H1 (cell line): ENCODE measurements at regions not wholly inside any gene's neighbourhood (a gene's known extent, or its start where the extent isn't known, plus 50 kb on each side); places are given as distances from the start of the nearest gene placed in this dataset.

Source experiments
- CTCF ChIA-PET: fragments of 300-600 bp; sonication (Branson Sonifier 250); formaldehyde crosslinking; loops from one replicate; lab custom pipeline; 2021; ENCODE audit not compliant: partially characterized antibody; lab: Charles Lee
- POLR2A ChIA-PET: fragments of 300-600 bp; sonication (Branson Sonifier 250); formaldehyde crosslinking; loops from one replicate; lab custom pipeline; 2021; ENCODE audit warnings: inconsistent platforms; ENCODE audit not compliant: partially characterized antibody; lab: Charles Lee
- DNase-seq, 2 experiments: peaks; one replicate each; pipeline versions ENCODE4 v3.0.0 to v3.0.0-alpha.2; 2010 to 2022; ENCODE audit warnings: low spot score in 2 of 2, low read depth in 1 of 2, mixed read lengths in 1 of 2
- FAIRE-seq: peaks from 2 replicates; lab custom pipeline; 2011; peaks lifted over from hg19 to GRCh38; lab: Jason Lieb, UNC
- H2AFZ ChIP-seq: 2 replicates; pipeline ENCODE4 v1.8.1; 2012; ENCODE audit warnings: low read length, inconsistent platforms
- H2AK5ac ChIP-seq: 2 replicates; pipeline ENCODE4 v1.6.1; 2013; ENCODE audit warnings: low read depth, low read length
- H2BK120ac ChIP-seq: replicated peaks from 2 replicates; pipeline ENCODE3; 2013; ENCODE audit warnings: low read depth, low read length, inconsistent platforms
- H2BK12ac ChIP-seq: 2 replicates; pipeline ENCODE4 v1.6.1; 2013; ENCODE audit warnings: low read depth, low read length
- H2BK15ac ChIP-seq: 2 replicates; pipeline ENCODE4 v1.6.1; 2013; ENCODE audit warnings: low read length
- H2BK20ac ChIP-seq: 2 replicates; pipeline ENCODE4 v1.6.1; 2013; ENCODE audit warnings: low read length
- H2BK5ac ChIP-seq: 2 replicates; pipeline ENCODE4 v1.6.1; 2013; ENCODE audit warnings: low read depth, low read length
- H3K14ac ChIP-seq: 2 replicates; pipeline ENCODE4 v1.6.1; 2013; ENCODE audit warnings: inconsistent platforms; ENCODE audit not compliant: insufficient read length
- H3K18ac ChIP-seq: 2 replicates; pipeline ENCODE4 v1.6.1; 2013; ENCODE audit warnings: low read length; ENCODE audit errors: extremely low read depth
- H3K23ac ChIP-seq: 2 replicates; pipeline ENCODE4 v1.6.1; 2013; ENCODE audit warnings: inconsistent platforms; ENCODE audit not compliant: insufficient read length
- H3K23me2 ChIP-seq: 2 replicates; pipeline ENCODE4 v1.6.1; 2013; ENCODE audit warnings: low read depth, low read length
- H3K27ac ChIP-seq: 2 replicates; pipeline ENCODE4 v1.6.1; 2011; ENCODE audit warnings: low read depth, low read length, inconsistent platforms
- H3K27me3 ChIP-seq, 4 experiments: replicated peaks in 1 of 4; 1 replicate in 1 of 4; 2 replicates in 3 of 4; pipeline versions ENCODE4 v1.6.1 to v1.8.1; 2011 to 2013; ENCODE audit warnings: low read length in 3 of 4, mild to moderate bottlenecking in 3 of 4, inconsistent platforms in 2 of 4, mixed read lengths in 2 of 4, moderate library complexity in 1 of 4; ENCODE audit not compliant: control insufficient read depth in 3 of 4, insufficient read depth in 3 of 4; ENCODE audit errors: extremely low read depth in 1 of 4
- H3K36me3 ChIP-seq, 4 experiments: 2 replicates each; pipeline versions ENCODE4 v1.6.1 to v1.8.1; 2011 to 2013; ENCODE audit warnings: mild to moderate bottlenecking in 4 of 4, low read length in 3 of 4, moderate library complexity in 2 of 4, control low read depth in 1 of 4, inconsistent platforms in 1 of 4; ENCODE audit not compliant: insufficient read depth in 4 of 4, control insufficient read depth in 2 of 4
- H3K4ac ChIP-seq: replicated peaks from 2 replicates; pipeline ENCODE3; 2013; ENCODE audit warnings: low read length, low read depth, mixed read lengths, inconsistent platforms; ENCODE audit not compliant: insufficient read length
- H3K4me1 ChIP-seq, 4 experiments: replicated peaks in 1 of 4; 1 replicate in 1 of 4; 2 replicates in 3 of 4; pipeline versions ENCODE4 v1.6.1 to v1.8.1; 2011 to 2013; ENCODE audit warnings: low read length in 3 of 4, inconsistent platforms in 2 of 4, mixed read lengths in 1 of 4; ENCODE audit not compliant: insufficient read depth in 4 of 4, control insufficient read depth in 3 of 4
- H3K4me2 ChIP-seq, 2 experiments: 2 replicates each; pipeline versions ENCODE4 v1.6.1 to v1.8.1; 2011 to 2013; ENCODE audit warnings: low read depth in 2 of 2, low read length in 2 of 2, control low read depth in 1 of 2, inconsistent platforms in 1 of 2, mild to moderate bottlenecking in 1 of 2; ENCODE audit not compliant: insufficient read depth in 1 of 2
- H3K4me3 ChIP-seq, 4 experiments: fragments of 200-600, 300-600 bp in 1 of 4; sonication (generic), shearing (Covaris generic), sonication (Bioruptor Twin) in 1 of 4; 2 replicates each; pipeline versions ENCODE4 v1.5.1 to v1.8.1; 2011 to 2016; ENCODE audit warnings: low read length in 4 of 4, low read depth in 3 of 4, control low read depth in 2 of 4, inconsistent platforms in 2 of 4, mild to moderate bottlenecking in 2 of 4, mixed read lengths in 1 of 4, moderate library complexity in 1 of 4; ENCODE audit not compliant: insufficient read depth in 2 of 4; ENCODE audit errors: extremely low read depth in 1 of 4
- H3K56ac ChIP-seq: replicated peaks from 2 replicates; pipeline ENCODE3; 2013; ENCODE audit warnings: low read depth, mild to moderate bottlenecking, mixed read lengths, low read length, inconsistent platforms; ENCODE audit not compliant: insufficient read length
- H3K79me1 ChIP-seq: 2 replicates; pipeline ENCODE4 v1.6.1; 2013; ENCODE audit warnings: low read depth, low read length, control low read depth
- H3K79me2 ChIP-seq, 2 experiments: 2 replicates each; pipeline versions ENCODE4 v1.6.1 to v1.8.1; 2012 to 2013; ENCODE audit warnings: low read length in 2 of 2, mild to moderate bottlenecking in 2 of 2, inconsistent platforms in 1 of 2; ENCODE audit not compliant: insufficient read depth in 2 of 2, control insufficient read depth in 1 of 2
- H3K9ac ChIP-seq, 4 experiments: replicated peaks in 1 of 4; 1 replicate in 1 of 4; 2 replicates in 3 of 4; pipeline versions ENCODE4 v1.6.1 to v1.8.1; 2011 to 2013; ENCODE audit warnings: low read depth in 3 of 4, low read length in 3 of 4, control low read depth in 2 of 4, mild to moderate bottlenecking in 2 of 4, moderate library complexity in 2 of 4, inconsistent platforms in 1 of 4; ENCODE audit errors: extremely low read depth in 1 of 4
- H3K9me3 ChIP-seq, 2 experiments: 2 replicates each; pipeline versions ENCODE4 v1.6.1 to v1.8.1; 2012 to 2013; ENCODE audit warnings: mild to moderate bottlenecking in 2 of 2, moderate library complexity in 2 of 2, control low read depth in 1 of 2, inconsistent platforms in 1 of 2, low read depth in 1 of 2, low read length in 1 of 2, mixed read lengths in 1 of 2; ENCODE audit not compliant: insufficient read depth in 2 of 2
- H4K20me1 ChIP-seq, 2 experiments: replicated peaks in 1 of 2; 2 replicates each; pipeline versions ENCODE3 to v1.8.1; 2011 to 2013; ENCODE audit warnings: inconsistent platforms in 2 of 2, low read length in 2 of 2, mild to moderate bottlenecking in 1 of 2; ENCODE audit not compliant: insufficient read depth in 2 of 2, control insufficient read depth in 1 of 2
- H4K5ac ChIP-seq: 2 replicates; pipeline ENCODE4 v1.6.1; 2013; ENCODE audit warnings: low read length, low read depth, mixed read lengths, inconsistent platforms; ENCODE audit not compliant: insufficient read length
- H4K8ac ChIP-seq: 2 replicates; pipeline ENCODE4 v1.8.0; 2013; ENCODE audit warnings: mild to moderate bottlenecking, moderate library complexity, low read length, inconsistent platforms; ENCODE audit not compliant: insufficient read depth; ENCODE audit errors: extremely low read depth
- H4K91ac ChIP-seq: replicated peaks from 2 replicates; pipeline ENCODE3; 2013; ENCODE audit warnings: low read length, mixed read lengths, inconsistent platforms; ENCODE audit not compliant: insufficient read length
- SUZ12 ChIP-seq: fragments of 200-600 bp; sonication (generic); IDR thresholded peaks from 2 replicates; pipeline ENCODE4 v1.6.1; 2012; ENCODE audit warnings: mild to moderate bottlenecking, inconsistent platforms, low read length, moderate library complexity, mixed read lengths
- WGBS, 2 experiments: shearing (Covaris generic) in 1 of 2; methylation state at CpG; one replicate each; pipeline versions ENCODE4 v1.1.6 to v1.1.7; 2013 to 2015; ENCODE audit warnings: low lambda C conversion rate in 2 of 2, mixed read lengths in 2 of 2, inconsistent platforms in 1 of 2, low coverage in 1 of 2, missing lambda C conversion rate in 1 of 2; ENCODE audit not compliant: insufficient replicate concordance in 2 of 2, insufficient coverage in 1 of 2, insufficient read length in 1 of 2; ENCODE audit errors: extremely low coverage in 1 of 2, missing lambda C conversion rate in 1 of 2; 5-methylcytosine and 5-hydroxymethylcytosine counted together

GRCh38 chr12:30218073-30218472, 434.3 kb upstream of the TMTC1 start:
- no peak for FAIRE-seq
- Histone ChIP-seq H2AFZ (no peak overlapping the region), H3K23me2 (no peaks in the 10 kb centered on the region), H4K5ac (no peak overlapping the region), H2BK20ac (no peak overlapping the region), H3K23ac (no peak overlapping the region), H3K18ac (no peak overlapping the region), H2AK5ac (no peak overlapping the region), H3K27me3 (no peaks in the 10 kb centered on the region), H3K9ac (no peak overlapping the region), H3K27ac (no peak overlapping the region), H3K79me1 (no peaks in the 10 kb centered on the region), H3K36me3 (no peaks in the 10 kb centered on the region), H3K56ac (no peak overlapping the region), H3K4ac (no peak overlapping the region), H3K4me1 (no peaks in the 10 kb centered on the region), H3K4me3 (no peak overlapping the region), H3K9me3 (no peaks in the 10 kb centered on the region), H2BK15ac (no peak overlapping the region), H2BK12ac (no peak overlapping the region), H3K79me2 (no peaks in the 10 kb centered on the region), H4K20me1 (no peaks in the 10 kb centered on the region), H3K14ac (no peak overlapping the region), H3K4me2 (no peak overlapping the region), H4K91ac (no peak overlapping the region), H2BK5ac (no peak overlapping the region), H2BK120ac (no peak overlapping the region), H4K8ac (no peak overlapping the region)
- POLR2A ChIA-PET = no interaction called here
- TF ChIP-seq SUZ12 = no peak
- WGBS, 2 experiments = 90% methylated on average over 4 of the region's 4 CpGs; no CpG with 5 or more reads in 1 of the 2 experiments
- CTCF ChIA-PET = no interaction called here
- no peak for DNase-seq
